ENCODE measurements at regions not wholly inside any gene's neighbourhood (a gene's known extent, or its start where the extent isn't known, plus 50 kb on each side); places are given as distances from the start of the nearest gene placed in this dataset.

GRCh38 chr16:72271699-72272240, 99.8 kb upstream of the PMFBP1 start:
- Mint-ChIP-seq H3K4me3 (no peak overlapping the region), H3K4me1 (ENCODE audit: unreplicated experiment) (peaks cover 5% of the 10 kb centered on the region), H3K36me3 (no peaks in the 10 kb centered on the region), H3K9me3 (no peaks in the 10 kb centered on the region), H3K27me3 (no peaks in the 10 kb centered on the region), H3K27ac (no peak overlapping the region)
- TF ChIP-seq, protein P1, sequence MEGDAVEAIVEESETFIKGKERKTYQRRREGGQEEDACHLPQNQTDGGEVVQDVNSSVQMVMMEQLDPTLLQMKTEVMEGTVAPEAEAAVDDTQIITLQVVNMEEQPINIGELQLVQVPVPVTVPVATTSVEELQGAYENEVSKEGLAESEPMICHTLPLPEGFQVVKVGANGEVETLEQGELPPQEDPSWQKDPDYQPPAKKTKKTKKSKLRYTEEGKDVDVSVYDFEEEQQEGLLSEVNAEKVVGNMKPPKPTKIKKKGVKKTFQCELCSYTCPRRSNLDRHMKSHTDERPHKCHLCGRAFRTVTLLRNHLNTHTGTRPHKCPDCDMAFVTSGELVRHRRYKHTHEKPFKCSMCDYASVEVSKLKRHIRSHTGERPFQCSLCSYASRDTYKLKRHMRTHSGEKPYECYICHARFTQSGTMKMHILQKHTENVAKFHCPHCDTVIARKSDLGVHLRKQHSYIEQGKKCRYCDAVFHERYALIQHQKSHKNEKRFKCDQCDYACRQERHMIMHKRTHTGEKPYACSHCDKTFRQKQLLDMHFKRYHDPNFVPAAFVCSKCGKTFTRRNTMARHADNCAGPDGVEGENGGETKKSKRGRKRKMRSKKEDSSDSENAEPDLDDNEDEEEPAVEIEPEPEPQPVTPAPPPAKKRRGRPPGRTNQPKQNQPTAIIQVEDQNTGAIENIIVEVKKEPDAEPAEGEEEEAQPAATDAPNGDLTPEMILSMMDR (conservative IDR thresholded peaks at IDR 0.05), result no peak
- no peak for DNase-seq (ENCODE audit: extremely low spot score, unreplicated experiment)

DNA sequence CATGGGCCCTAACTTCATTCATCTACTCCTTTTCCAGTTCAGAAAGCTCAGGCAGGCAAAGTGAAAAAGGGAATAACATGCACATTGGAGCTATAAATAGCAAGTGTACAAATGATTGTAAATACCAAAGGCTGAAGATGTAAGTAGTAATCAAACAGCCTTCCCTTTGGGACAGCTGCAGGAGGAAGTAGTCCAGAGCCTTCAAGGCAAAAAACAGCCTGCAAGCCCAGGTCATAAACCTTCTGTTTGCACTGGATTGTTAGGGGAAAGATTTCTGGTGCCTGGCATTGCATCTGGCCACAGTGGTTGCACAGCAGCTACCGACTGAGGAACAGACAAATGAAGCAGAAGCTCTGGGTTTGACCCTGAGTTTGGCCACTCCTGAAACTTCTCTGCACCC, 98.6 kb upstream of the PMFBP1 start:
- Mint-ChIP-seq H3K9me3 (no peaks in the 10 kb centered on the region), H3K4me3 (no peak overlapping the region), H3K36me3 (no peaks in the 10 kb centered on the region), H3K27me3 (no peaks in the 10 kb centered on the region), H3K4me1 (ENCODE audit: unreplicated experiment) (peaks cover 5% of the 10 kb centered on the region), H3K27ac (no peak overlapping the region)
- TF ChIP-seq, protein P1 (conservative IDR thresholded peaks at IDR 0.05), result no peak
- no peak for DNase-seq (ENCODE audit: extremely low spot score, unreplicated experiment)

GRCh38 chr16:72266836-72267235, 94.9 kb upstream of the PMFBP1 start:
- no peaks in the 10 kb centered on the region for H3K36me3 Mint-ChIP-seq
- no peaks in the 10 kb centered on the region for H3K27me3 Mint-ChIP-seq
- TF ChIP-seq, protein P1 (conservative IDR thresholded peaks at IDR 0.05), result no peak
- H3K4me1 Mint-ChIP-seq (ENCODE audit: unreplicated experiment), result peaks cover 5% of the 10 kb centered on the region
- no peak overlapping the region for H3K4me3 Mint-ChIP-seq
- no peaks in the 10 kb centered on the region for H3K9me3 Mint-ChIP-seq
- no peak overlapping the region for H3K27ac Mint-ChIP-seq
- DNase-seq (ENCODE audit: extremely low spot score, unreplicated experiment), result no peak

DNA sequence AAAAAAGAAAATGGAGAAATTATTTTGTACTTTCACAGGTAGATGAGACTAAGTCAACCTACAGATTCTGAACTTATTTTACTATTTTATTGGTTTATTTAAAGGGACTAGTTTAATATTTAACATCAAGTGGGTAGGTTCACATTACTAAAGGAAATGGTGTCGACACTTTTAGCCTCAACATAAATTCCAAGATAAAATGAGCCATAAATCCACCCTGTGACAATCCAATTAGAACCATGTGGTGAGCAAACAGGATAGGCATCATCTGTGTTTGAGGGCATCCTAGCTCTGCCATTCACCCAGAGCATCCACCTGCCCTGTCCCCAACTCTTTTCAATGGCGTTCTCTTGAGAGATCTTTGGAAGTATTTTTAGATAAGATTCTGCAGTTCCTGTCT, 92.8 kb upstream of the PMFBP1 start:
- Mint-ChIP-seq H3K9me3 (no peaks in the 10 kb centered on the region), H3K4me3 (no peak overlapping the region), H3K36me3 (no peaks in the 10 kb centered on the region), H3K27me3 (no peaks in the 10 kb centered on the region), H3K4me1 (ENCODE audit: unreplicated experiment) (no peaks in the 10 kb centered on the region), H3K27ac (no peak overlapping the region)
- no peak for DNase-seq (ENCODE audit: extremely low spot score, unreplicated experiment)
- TF ChIP-seq, protein P1 (conservative IDR thresholded peaks at IDR 0.05), result no peak

DNA sequence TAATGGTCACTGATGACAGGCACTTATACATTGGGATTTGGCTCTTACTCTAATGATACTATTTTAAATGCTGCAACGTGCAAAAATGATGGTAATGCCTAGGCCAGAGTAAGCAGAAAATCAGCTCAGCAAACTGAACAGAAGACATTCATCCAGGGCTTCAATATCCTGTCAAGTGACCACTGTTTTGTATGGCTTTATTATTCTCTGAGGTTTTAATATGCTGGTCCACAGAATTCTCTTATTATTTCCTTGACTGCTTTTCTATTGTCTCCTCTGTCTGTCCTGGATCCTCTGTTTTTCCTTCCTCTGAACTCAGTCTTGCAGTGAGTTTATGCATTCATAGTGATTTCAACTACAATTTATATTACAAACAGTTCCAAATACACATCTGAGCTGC, 90.8 kb upstream of the PMFBP1 start:
- DNase-seq (ENCODE audit: extremely low spot score, unreplicated experiment), result no peak
- Mint-ChIP-seq H3K4me3 (no peak overlapping the region), H3K4me1 (ENCODE audit: unreplicated experiment) (no peaks in the 10 kb centered on the region), H3K27me3 (no peaks in the 10 kb centered on the region), H3K36me3 (no peaks in the 10 kb centered on the region), H3K9me3 (no peaks in the 10 kb centered on the region), H3K27ac (no peak overlapping the region)
- TF ChIP-seq, protein P1 (conservative IDR thresholded peaks at IDR 0.05), result no peak

DNA sequence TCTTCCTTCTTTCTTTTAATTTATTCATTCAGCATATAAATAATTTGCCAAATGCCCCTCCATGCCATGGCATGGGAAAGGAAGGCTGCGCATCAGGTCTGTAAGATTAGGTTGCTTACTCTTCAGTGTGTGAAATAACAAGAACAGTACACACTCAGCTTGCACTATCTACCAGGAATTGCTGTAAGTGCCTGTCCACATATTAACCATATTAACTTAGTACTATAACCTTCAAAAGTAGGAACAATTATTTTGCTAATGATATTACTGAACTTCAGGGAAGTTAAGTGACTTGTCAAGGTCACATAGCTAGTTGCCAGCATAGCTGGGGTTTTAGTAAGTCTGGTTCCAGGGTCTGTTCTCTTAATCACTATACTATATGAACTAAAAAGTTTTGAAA, 89.2 kb upstream of the PMFBP1 start:
- TF ChIP-seq, protein P1 (conservative IDR thresholded peaks at IDR 0.05), result no peak
- Mint-ChIP-seq H3K27me3 (no peaks in the 10 kb centered on the region), H3K9me3 (no peaks in the 10 kb centered on the region), H3K4me3 (no peak overlapping the region), H3K36me3 (no peaks in the 10 kb centered on the region), H3K27ac (no peak overlapping the region), H3K4me1 (ENCODE audit: unreplicated experiment) (peaks cover 7% of the 10 kb centered on the region)
- no peak for DNase-seq (ENCODE audit: extremely low spot score, unreplicated experiment)

Measured in type B pancreatic cell (in vitro differentiated cells).